GM23338 (cell line): ENCODE measurements at regions not wholly inside any gene's neighbourhood (a gene's known extent, or its start where the extent isn't known, plus 50 kb on each side); places are given as distances from the start of the nearest gene placed in this dataset.
A peak's percentile ranks its signal among the peaks of the same experiment; 100 is the strongest.

Experiments
- ATAC-seq: fragments of 200-7000 bp; cut with Tn5 transposase; 3 replicates; pipeline ENCODE4 v1.9.1; 2020
- DNase-seq: peaks from one replicate; pipeline ENCODE4 v3.0.0-alpha.2; 2015; ENCODE audit warnings: low spot score
- H2AFZ ChIP-seq: fragments of 200-600 bp; sonication (generic); 2 replicates; pipeline ENCODE4 v1.8.0; 2016; ENCODE audit warnings: antibody characterized with exemption, mild to moderate bottlenecking, moderate library complexity
- H3F3A ChIP-seq: fragments of 200-600 bp; sonication (generic); replicated peaks from 2 replicates; pipeline ENCODE4 v1.8.0; 2017; ENCODE audit warnings: antibody characterized with exemption, mixed run types, low read depth
- H3K27ac ChIP-seq: fragments of 200-600 bp; sonication (generic); 2 replicates; pipeline ENCODE4 v1.6.1; 2016; ENCODE audit warnings: low read depth
- H3K27me3 ChIP-seq: fragments of 200-600 bp; sonication (generic); 2 replicates; pipeline ENCODE4 v1.8.0; 2016; ENCODE audit warnings: mild to moderate bottlenecking, mixed run types, moderate library complexity; ENCODE audit not compliant: insufficient read depth
- H3K36me3 ChIP-seq: fragments of 200-600 bp; sonication (generic); 2 replicates; pipeline ENCODE4 v1.8.0; 2016; ENCODE audit warnings: mild to moderate bottlenecking; ENCODE audit not compliant: insufficient read depth
- H3K4me1 ChIP-seq: fragments of 200-600 bp; sonication (generic); 2 replicates; pipeline ENCODE4 v1.8.0; 2016; ENCODE audit warnings: mild to moderate bottlenecking, moderate library complexity; ENCODE audit not compliant: insufficient read depth
- H3K4me2 ChIP-seq: fragments of 200-600 bp; sonication (generic); 2 replicates; pipeline ENCODE4 v1.7.1; 2017; ENCODE audit warnings: mixed run types
- H3K4me3 ChIP-seq: fragments of 200-600 bp; sonication (generic); 2 replicates; pipeline ENCODE4 v1.6.1; 2016; ENCODE audit warnings: mixed run types
- H3K79me2 ChIP-seq: fragments of 200-600 bp; sonication (generic); replicated peaks from 2 replicates; pipeline ENCODE4 v1.8.0; 2017; ENCODE audit warnings: mild to moderate bottlenecking; ENCODE audit not compliant: insufficient read depth
- H3K9me2 ChIP-seq: fragments of 200-600 bp; sonication (generic); 2 replicates; pipeline ENCODE4 v1.8.0; 2017; ENCODE audit not compliant: insufficient read depth
- H4K20me1 ChIP-seq: fragments of 200-600 bp; sonication (generic); replicated peaks from 2 replicates; pipeline ENCODE4 v1.8.0; 2017; ENCODE audit warnings: mild to moderate bottlenecking; ENCODE audit not compliant: insufficient read depth
- H3K27ac Mint-ChIP-seq: 2 replicates; pipeline ENCODE4 v1.8.0; 2020; ENCODE audit warnings: inconsistent platforms, mild to moderate bottlenecking, moderate library complexity, mixed read lengths
- H3K27me3 Mint-ChIP-seq: 3 replicates; pipeline ENCODE4 v1.8.0; 2022; ENCODE audit warnings: low read depth, mild to moderate bottlenecking, moderate library complexity, mixed read lengths, inconsistent platforms; ENCODE audit not compliant: insufficient read depth, poor library complexity
- H3K36me3 Mint-ChIP-seq: 3 replicates; pipeline ENCODE4 v1.8.0; 2021; ENCODE audit warnings: low read depth, mild to moderate bottlenecking, inconsistent platforms, moderate library complexity, mixed read lengths
- H3K4me1 Mint-ChIP-seq: 3 replicates; pipeline ENCODE4 v1.8.0; 2020; ENCODE audit warnings: mild to moderate bottlenecking, inconsistent platforms, mixed read lengths
- H3K4me3 Mint-ChIP-seq: 3 replicates; pipeline ENCODE4 v1.8.0; 2021; ENCODE audit warnings: moderate library complexity, mild to moderate bottlenecking, inconsistent platforms, mixed read lengths
- H3K9me3 Mint-ChIP-seq: 3 replicates; pipeline ENCODE4 v1.8.0; 2020; ENCODE audit warnings: moderate library complexity, mild to moderate bottlenecking, inconsistent platforms, mixed read lengths
- CREB1 ChIP-seq: fragments of 250-450 bp; sonication (Bioruptor Pico); IDR thresholded peaks from 2 replicates; pipeline ENCODE4 v1.5.0; 2020; ENCODE audit warnings: low read depth, mild to moderate bottlenecking, moderate library complexity
- EZH2 ChIP-seq: fragments of 200-600 bp; sonication (generic); IDR thresholded peaks from one replicate; pipeline ENCODE4 v1.8.0; 2017; ENCODE audit warnings: antibody characterized with exemption, mild to moderate bottlenecking, low read depth; ENCODE audit not compliant: unreplicated experiment
- EZH2phosphoT487 ChIP-seq: fragments of 200-600 bp; sonication (generic); IDR thresholded peaks from one replicate; pipeline ENCODE4 v1.8.1; 2018; ENCODE audit warnings: antibody characterized with exemption; ENCODE audit not compliant: unreplicated experiment
- JUNB ChIP-seq: IDR thresholded peaks from one replicate; pipeline ENCODE4 v1.6.1; 2016; ENCODE audit warnings: antibody characterized with exemption; ENCODE audit not compliant: unreplicated experiment
- NANOG ChIP-seq: IDR thresholded peaks from 2 replicates; pipeline ENCODE4 v1.6.1; 2016; ENCODE audit warnings: antibody characterized with exemption, borderline replicate concordance
- POLR2AphosphoS5 ChIP-seq: IDR thresholded peaks from 2 replicates; pipeline ENCODE4 v1.6.1; 2016; ENCODE audit warnings: antibody characterized with exemption, low read depth
- STAT1 ChIP-seq: IDR thresholded peaks from one replicate; pipeline ENCODE4 v1.6.1; 2016; ENCODE audit warnings: antibody characterized with exemption; ENCODE audit not compliant: unreplicated experiment
- ZNF331 ChIP-seq: fragments of 250-450 bp; sonication (Bioruptor Pico); IDR thresholded peaks from 2 replicates; pipeline ENCODE4 v1.5.0; 2020; ENCODE audit warnings: low read depth, mild to moderate bottlenecking, moderate library complexity
- TF ChIP-seq, protein P1 (sequence below): fragments of 250-450 bp; sonication (Bioruptor Pico); IDR thresholded peaks from 2 replicates; pipeline ENCODE4 v1.5.0; 2020; ENCODE audit warnings: mild to moderate bottlenecking, moderate library complexity
- TF ChIP-seq, protein P2 (sequence below), 2 experiments: fragments of 200-600 bp in 1 of 2; sonication (generic) in 1 of 2; conservative IDR thresholded peaks; 2 replicates each; pipeline versions ENCODE4 v1.5.1 to v1.6.1; 2016 to 2017; ENCODE audit warnings: antibody characterized with exemption in 2 of 2, low read depth in 2 of 2, mild to moderate bottlenecking in 2 of 2, moderate library complexity in 1 of 2

DNA sequence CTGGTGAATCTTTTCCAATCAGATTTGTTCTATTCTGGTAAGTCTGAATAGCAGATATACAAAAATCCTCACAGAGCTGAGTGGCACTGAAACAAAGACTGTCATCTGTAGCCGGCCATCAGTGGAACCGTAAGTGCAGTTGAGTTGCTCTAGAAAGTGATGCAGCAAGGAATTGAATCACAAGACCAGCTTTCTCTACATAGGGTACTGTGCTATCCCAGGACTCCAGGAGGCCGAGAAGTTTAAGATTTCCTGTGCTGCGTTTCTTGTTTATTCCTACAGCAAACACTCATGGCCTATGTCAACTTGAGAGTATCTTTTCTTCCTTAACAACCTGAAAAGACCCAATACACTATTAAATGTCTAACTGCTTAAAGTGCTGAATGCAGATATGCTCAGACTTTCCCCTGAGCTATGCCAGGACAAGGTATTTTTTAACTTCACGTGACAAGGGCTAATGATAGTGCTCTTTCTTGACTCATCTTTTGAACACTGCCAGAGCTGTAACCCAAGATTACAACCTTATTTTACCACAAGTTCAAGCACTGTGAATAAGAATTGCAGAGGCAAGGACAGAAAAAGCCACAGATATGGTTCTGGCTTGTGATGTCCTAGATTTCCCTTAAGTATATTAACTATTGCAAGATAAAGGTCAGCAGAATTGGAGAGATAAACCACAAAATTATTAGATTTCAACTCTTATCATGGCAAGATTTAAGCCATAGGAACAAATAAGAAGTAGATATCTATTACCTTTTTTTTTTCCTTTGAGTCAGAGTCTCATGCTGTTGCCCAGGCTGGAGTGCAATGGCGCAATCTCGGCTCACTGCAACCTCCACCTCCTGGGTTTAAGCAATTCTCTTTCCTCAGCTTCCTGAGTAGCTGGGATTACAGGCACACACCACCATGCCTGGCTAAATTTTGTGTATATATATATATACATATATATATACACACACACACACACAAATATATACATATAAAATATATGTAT lies 71.6 kb downstream of the GJA1 start (continued):
- TF ChIP-seq, protein P1, sequence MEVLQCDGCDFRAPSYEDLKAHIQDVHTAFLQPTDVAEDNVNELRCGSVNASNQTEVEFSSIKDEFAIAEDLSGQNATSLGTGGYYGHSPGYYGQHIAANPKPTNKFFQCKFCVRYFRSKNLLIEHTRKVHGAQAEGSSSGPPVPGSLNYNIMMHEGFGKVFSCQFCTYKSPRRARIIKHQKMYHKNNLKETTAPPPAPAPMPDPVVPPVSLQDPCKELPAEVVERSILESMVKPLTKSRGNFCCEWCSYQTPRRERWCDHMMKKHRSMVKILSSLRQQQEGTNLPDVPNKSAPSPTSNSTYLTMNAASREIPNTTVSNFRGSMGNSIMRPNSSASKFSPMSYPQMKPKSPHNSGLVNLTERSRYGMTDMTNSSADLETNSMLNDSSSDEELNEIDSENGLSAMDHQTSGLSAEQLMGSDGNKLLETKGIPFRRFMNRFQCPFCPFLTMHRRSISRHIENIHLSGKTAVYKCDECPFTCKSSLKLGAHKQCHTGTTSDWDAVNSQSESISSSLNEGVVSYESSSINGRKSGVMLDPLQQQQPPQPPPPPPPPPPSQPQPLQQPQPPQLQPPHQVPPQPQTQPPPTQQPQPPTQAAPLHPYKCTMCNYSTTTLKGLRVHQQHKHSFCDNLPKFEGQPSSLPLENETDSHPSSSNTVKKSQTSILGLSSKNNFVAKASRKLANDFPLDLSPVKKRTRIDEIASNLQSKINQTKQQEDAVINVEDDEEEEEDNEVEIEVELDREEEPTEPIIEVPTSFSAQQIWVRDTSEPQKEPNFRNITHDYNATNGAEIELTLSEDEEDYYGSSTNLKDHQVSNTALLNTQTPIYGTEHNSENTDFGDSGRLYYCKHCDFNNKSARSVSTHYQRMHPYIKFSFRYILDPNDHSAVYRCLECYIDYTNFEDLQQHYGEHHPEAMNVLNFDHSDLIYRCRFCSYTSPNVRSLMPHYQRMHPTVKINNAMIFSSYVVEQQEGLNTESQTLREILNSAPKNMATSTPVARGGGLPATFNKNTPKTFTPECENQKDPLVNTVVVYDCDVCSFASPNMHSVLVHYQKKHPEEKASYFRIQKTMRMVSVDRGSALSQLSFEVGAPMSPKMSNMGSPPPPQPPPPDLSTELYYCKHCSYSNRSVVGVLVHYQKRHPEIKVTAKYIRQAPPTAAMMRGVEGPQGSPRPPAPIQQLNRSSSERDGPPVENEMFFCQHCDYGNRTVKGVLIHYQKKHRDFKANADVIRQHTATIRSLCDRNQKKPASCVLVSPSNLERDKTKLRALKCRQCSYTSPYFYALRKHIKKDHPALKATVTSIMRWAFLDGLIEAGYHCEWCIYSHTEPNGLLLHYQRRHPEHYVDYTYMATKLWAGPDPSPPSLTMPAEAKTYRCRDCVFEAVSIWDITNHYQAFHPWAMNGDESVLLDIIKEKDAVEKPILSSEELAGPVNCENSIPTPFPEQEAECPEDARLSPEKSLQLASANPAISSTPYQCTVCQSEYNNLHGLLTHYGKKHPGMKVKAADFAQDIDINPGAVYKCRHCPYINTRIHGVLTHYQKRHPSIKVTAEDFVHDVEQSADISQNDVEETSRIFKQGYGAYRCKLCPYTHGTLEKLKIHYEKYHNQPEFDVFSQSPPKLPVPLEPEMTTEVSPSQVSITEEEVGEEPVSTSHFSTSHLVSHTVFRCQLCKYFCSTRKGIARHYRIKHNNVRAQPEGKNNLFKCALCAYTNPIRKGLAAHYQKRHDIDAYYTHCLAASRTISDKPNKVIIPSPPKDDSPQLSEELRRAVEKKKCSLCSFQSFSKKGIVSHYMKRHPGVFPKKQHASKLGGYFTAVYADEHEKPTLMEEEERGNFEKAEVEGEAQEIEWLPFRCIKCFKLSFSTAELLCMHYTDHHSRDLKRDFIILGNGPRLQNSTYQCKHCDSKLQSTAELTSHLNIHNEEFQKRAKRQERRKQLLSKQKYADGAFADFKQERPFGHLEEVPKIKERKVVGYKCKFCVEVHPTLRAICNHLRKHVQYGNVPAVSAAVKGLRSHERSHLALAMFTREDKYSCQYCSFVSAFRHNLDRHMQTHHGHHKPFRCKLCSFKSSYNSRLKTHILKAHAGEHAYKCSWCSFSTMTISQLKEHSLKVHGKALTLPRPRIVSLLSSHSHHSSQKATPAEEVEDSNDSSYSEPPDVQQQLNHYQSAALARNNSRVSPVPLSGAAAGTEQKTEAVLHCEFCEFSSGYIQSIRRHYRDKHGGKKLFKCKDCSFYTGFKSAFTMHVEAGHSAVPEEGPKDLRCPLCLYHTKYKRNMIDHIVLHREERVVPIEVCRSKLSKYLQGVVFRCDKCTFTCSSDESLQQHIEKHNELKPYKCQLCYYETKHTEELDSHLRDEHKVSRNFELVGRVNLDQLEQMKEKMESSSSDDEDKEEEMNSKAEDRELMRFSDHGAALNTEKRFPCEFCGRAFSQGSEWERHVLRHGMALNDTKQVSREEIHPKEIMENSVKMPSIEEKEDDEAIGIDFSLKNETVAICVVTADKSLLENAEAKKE (CRISPR knock-in tag) = no peak
- TF ChIP-seq POLR2AphosphoS5 (no peak), CREB1 (CRISPR knock-in tag) (no peak), JUNB (no peak), STAT1 (no peak), EZH2phosphoT487 (no peak), ZNF331 (CRISPR knock-in tag) (no peak)

DNA sequence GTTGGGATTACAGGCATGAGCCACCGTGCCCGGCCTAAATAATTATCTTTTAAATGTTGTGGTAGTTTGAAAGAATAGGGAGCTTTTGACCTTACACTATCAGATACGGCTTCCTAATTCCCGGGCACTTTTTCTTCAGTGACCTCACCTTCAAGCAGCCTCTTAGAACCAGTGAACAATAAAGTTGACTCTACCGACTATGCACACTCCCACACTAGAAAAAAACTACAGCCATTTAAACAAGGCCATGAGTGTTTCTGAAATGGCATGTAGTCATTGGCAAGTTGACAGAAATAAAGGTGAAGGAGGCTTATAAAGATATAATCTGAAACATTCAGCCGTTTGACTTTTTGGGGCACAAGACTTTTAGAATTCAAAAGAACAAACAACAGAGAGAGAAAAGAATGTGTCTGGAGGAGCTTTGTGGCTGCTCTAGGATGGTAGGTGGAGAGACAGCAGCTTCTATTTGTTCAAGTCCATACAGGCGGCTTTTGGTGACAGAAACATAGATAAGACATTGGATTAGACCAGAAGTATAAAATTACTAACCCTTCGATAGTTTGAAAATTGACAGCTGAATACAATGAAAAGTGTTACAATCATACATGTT lies 75.2 kb downstream of the GJA1 start:
- Histone ChIP-seq H3K4me3 (no peak overlapping the region), H3F3A (no peaks in the 10 kb centered on the region), H2AFZ (peak overlapping the region; percentile 80), H3K4me1 (no peaks in the 10 kb centered on the region), H3K4me2 (no peak overlapping the region), H3K27me3 (no peaks in the 10 kb centered on the region), H3K27ac (no peak overlapping the region), H4K20me1 (no peaks in the 10 kb centered on the region), H3K79me2 (no peaks in the 10 kb centered on the region), H3K36me3 (no peaks in the 10 kb centered on the region), H3K9me2 (no peaks in the 10 kb centered on the region)
- H3K9me3 Mint-ChIP-seq = no peaks in the 10 kb centered on the region
- ATAC-seq (no peak), DNase-seq (no peak)
- peaks cover 3% of the 10 kb centered on the region for H3K27me3 Mint-ChIP-seq
- H3K4me3 Mint-ChIP-seq = no peak overlapping the region
- H3K4me1 Mint-ChIP-seq = no peaks in the 10 kb centered on the region
- H3K36me3 Mint-ChIP-seq = no peaks in the 10 kb centered on the region
- H3K27ac Mint-ChIP-seq = no peak overlapping the region
- TF ChIP-seq POLR2AphosphoS5 = no peak
- TF ChIP-seq EZH2 = no peak
- no peak for TF ChIP-seq STAT1
- TF ChIP-seq NANOG = no peak
- TF ChIP-seq, protein P2, sequence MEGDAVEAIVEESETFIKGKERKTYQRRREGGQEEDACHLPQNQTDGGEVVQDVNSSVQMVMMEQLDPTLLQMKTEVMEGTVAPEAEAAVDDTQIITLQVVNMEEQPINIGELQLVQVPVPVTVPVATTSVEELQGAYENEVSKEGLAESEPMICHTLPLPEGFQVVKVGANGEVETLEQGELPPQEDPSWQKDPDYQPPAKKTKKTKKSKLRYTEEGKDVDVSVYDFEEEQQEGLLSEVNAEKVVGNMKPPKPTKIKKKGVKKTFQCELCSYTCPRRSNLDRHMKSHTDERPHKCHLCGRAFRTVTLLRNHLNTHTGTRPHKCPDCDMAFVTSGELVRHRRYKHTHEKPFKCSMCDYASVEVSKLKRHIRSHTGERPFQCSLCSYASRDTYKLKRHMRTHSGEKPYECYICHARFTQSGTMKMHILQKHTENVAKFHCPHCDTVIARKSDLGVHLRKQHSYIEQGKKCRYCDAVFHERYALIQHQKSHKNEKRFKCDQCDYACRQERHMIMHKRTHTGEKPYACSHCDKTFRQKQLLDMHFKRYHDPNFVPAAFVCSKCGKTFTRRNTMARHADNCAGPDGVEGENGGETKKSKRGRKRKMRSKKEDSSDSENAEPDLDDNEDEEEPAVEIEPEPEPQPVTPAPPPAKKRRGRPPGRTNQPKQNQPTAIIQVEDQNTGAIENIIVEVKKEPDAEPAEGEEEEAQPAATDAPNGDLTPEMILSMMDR (conservative IDR thresholded peaks at IDR 0.05; ENCODE audit: low read depth in 2 of 2) = no peak
- no peak for TF ChIP-seq CREB1 (CRISPR knock-in tag)
